GDM1 (cell line): ENCODE measurements at regions not wholly inside any gene's neighbourhood (a gene's known extent, or its start where the extent isn't known, plus 50 kb on each side); places are given as distances from the start of the nearest gene placed in this dataset.
"Not testable (repeated sequence)": the region's sequence is repeated elsewhere in the genome, so short reads cannot be mapped to it uniquely, and the experiment has no call there.

ENCODE experiments used
- DNase-seq: peaks from one replicate; lab custom pipeline; 2025; lab: John Stamatoyannopoulos, UW

DNA sequence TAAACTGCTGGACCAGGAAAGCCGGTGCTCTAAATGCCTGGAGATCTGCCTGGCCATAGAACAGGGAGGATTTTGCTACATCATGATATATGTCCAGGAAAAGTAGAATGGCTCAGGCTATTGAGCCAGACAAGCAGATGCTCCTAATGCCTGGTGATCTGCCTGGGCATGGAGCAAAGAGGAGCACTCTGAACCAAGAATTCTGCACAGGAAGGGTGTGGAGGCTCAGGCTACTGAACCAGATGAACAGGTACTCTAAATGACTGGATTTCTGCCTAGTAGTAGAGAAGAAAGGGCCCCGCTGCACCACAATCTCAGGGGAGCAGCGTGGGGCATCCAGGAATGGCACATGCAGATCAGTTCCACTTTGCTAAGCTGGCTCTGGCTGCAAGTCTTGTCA, 607.9 kb downstream of the ANKRD50 start:
- DNase-seq, result no peak

- no peak for DNase-seq
Observed at GRCh38 chr4:124105212-124105611, 607.3 kb downstream of the ANKRD50 start.

GRCh38 chr4:124111411-124111810, 601.1 kb downstream of the ANKRD50 start:
- DNase-seq, result no peak

DNA sequence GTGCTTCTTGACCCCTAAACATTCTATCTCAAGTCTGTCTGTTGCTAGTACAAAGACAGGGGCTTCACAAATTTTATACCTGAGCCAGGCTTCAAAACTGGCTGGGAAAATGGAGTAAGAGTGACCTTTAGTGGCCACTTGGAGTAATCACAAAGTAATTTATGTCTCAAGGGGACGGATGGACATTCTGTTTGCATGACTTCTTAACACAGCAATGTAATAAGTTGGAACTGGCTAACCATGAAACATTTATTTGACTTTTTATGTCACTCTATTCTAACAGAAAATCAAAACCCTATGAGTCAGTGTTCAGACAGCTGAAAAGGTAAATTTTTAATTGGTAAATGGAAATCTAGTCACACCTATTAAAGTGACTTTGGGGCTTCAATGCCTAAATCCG, 600.6 kb downstream of the ANKRD50 start:
- DNase-seq, result peak; percentile 1

DNA sequence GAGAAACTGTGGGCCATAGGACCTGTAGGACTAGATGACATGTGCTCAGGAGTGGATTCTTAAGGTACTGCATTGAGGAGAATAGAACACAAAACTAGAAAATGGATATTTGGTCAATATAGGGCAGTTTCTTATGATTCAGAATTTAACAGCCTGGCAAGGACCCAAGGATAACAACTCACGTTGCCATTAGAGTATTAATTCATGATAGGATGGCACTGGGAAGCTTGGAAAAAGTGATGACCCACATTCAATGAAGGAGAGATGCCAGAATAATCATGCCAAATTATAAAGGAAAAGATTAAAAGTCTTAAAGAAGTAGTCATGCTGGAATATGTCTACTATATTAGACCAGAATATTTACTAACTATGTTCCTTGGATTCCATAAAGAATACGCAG, 594.5 kb downstream of the ANKRD50 start:
- DNase-seq, result no peak

- DNase-seq, result no peak
Observed at GRCh38 chr4:124121461-124121971, 591.0 kb downstream of the ANKRD50 start.

DNA sequence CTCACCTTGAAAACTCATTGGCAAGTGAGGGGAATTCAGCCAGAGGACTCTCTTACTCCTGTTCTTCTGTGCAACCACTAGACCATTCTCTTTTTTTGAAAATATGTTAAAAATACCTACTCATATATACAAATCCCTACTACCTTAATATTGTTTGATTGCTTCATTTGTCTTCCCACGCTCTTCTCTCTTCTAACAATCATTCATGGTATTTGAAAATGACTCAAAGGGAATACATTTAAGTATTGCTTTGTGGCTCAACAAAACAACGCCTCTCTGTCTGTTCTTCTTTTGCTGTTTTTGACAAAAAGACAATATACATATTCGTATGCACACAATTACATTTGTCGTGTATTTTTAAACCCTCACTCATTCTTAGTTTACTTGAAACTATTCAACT, 589.4 kb downstream of the ANKRD50 start:
- no peak for DNase-seq

GRCh38 chr4:124123721-124124120, 588.8 kb downstream of the ANKRD50 start:
- DNase-seq, result no peak

- DNase-seq, result not testable (repeated sequence)
Observed at GRCh38 chr4:124131324-124131723, 581.2 kb downstream of the ANKRD50 start.

- DNase-seq, result no peak
Observed at GRCh38 chr4:124132161-124132560, 580.4 kb downstream of the ANKRD50 start.

DNA sequence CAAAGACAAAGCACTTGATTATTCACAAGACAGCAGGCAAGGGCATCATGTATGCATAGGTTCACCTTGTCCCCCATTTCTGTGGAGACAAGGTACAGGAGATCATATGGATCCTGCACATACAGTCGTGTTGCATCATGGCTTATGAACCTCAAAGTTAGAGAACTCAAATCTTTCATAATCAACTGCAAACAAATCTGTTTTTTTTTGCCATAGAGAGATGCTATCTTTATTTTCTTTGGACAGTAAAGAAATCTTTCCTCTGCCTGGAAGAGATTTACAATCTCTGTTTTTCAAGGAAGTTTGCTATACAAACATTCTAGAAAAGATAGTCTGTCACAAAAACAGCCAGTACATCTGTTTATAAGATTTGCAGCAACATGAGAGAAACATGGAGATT, 578.8 kb downstream of the ANKRD50 start:
- DNase-seq, result no peak

- no peak for DNase-seq
Observed at GRCh38 chr4:124135409-124135813, 577.1 kb downstream of the ANKRD50 start.

GRCh38 chr4:124139044-124139443, 573.5 kb downstream of the ANKRD50 start:
- no peak for DNase-seq

DNA sequence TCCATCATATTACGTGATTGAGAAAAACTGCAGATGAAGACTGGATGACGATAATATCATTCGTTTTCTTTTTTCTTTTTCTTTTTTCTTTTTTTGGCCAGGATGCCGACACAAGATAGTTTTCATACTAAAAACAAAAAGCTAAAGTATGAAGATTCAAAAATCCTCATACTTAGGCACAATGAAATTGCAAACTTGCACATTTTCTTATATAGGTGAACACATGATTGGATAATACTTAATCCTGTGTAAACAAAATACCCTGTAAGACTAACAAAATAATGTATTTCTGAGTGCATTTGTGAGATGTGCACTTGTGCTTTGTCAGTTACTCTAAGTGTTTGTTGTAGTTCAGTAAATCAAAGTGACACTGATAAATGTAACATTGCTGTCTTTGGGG, 568.9 kb downstream of the ANKRD50 start:
- no peak for DNase-seq

GRCh38 chr4:124144238-124144654, 568.3 kb downstream of the ANKRD50 start:
- DNase-seq, result no peak

GRCh38 chr4:124146068-124146467, 566.5 kb downstream of the ANKRD50 start:
- no peak for DNase-seq

GRCh38 chr4:124151031-124151430, 561.5 kb downstream of the ANKRD50 start:
- no peak for DNase-seq

- DNase-seq, result peak; percentile 17
Observed at GRCh38 chr4:124152132-124152531, 560.4 kb downstream of the ANKRD50 start.

GRCh38 chr4:124155239-124155638, 557.3 kb downstream of the ANKRD50 start:
- DNase-seq, result no peak

GRCh38 chr4:124157396-124158083, 555.0 kb downstream of the ANKRD50 start:
- DNase-seq, result no peak

- DNase-seq, result no peak
Observed at GRCh38 chr4:124163401-124163800, 549.1 kb downstream of the ANKRD50 start.

GRCh38 chr4:124167602-124168001, 544.9 kb downstream of the ANKRD50 start:
- DNase-seq, result no peak

DNA sequence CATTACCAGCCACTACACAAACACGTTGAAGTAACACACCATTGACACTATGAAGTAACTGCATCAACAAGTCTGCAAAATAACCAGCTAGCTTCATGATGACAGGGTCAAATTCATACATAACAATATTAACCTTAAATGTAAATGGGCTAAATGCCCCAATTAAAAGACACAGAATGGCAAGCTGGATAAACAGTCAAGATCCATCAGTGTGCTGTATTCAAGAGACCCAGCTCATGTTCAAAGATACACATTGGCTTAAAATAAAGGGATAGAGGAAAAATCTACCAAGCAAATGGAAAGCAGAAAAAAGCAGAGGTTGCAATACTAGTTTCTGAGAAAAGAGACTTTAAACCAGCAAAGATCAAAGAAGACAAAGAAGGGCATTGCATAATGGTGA, 543.0 kb downstream of the ANKRD50 start:
- not testable (repeated sequence) for DNase-seq

- DNase-seq, result no peak
Observed at GRCh38 chr4:124173912-124174311, 538.6 kb downstream of the ANKRD50 start.
